ENCODE measurements at regions not wholly inside any gene's neighbourhood (a gene's known extent, or its start where the extent isn't known, plus 50 kb on each side); places are given as distances from the start of the nearest gene placed in this dataset.
A peak's percentile ranks its signal among the peaks of the same experiment; 100 is the strongest.
"Not testable (repeated sequence)": the region's sequence is repeated elsewhere in the genome, so short reads cannot be mapped to it uniquely, and the experiment has no call there.

- not testable (repeated sequence) for DNase-seq (ENCODE audit: low read depth)
Measured at GRCh38 chr3:75446948-75447347, 217.2 kb upstream of the FRG2C start.

- DNase-seq (ENCODE audit: low read depth): not testable (repeated sequence)
Measured at GRCh38 chr3:75453328-75453727, 210.8 kb upstream of the FRG2C start.

GRCh38 chr3:75453839-75454238 is 210.3 kb upstream of the FRG2C start:
- not testable (repeated sequence) for DNase-seq (ENCODE audit: low read depth)

- not testable (repeated sequence) for DNase-seq (ENCODE audit: low read depth)
Measured at GRCh38 chr3:75474530-75474929, 189.6 kb upstream of the FRG2C start.

GRCh38 chr3:75496600-75496999 is 167.5 kb upstream of the FRG2C start:
- DNase-seq (ENCODE audit: low read depth): not testable (repeated sequence)

GRCh38 chr3:75500357-75500756 is 163.8 kb upstream of the FRG2C start:
- not testable (repeated sequence) for DNase-seq (ENCODE audit: low read depth)

- not testable (repeated sequence) for DNase-seq (ENCODE audit: low read depth)
Measured at GRCh38 chr3:75502171-75502570, 162.0 kb upstream of the FRG2C start.

GRCh38 chr3:75502769-75503756 is 161.1 kb upstream of the FRG2C start:
- not testable (repeated sequence) for DNase-seq (ENCODE audit: low read depth)

- DNase-seq (ENCODE audit: low read depth): no peak
Measured at GRCh38 chr3:75506603-75507002, 157.5 kb upstream of the FRG2C start.

- DNase-seq (ENCODE audit: low read depth): not testable (repeated sequence)
Measured at GRCh38 chr3:75507956-75508355, 156.2 kb upstream of the FRG2C start.

GRCh38 chr3:75527657-75528056 is 136.5 kb upstream of the FRG2C start:
- not testable (repeated sequence) for DNase-seq (ENCODE audit: low read depth)

GRCh38 chr3:75552095-75552494 is 112.0 kb upstream of the FRG2C start:
- DNase-seq (ENCODE audit: low read depth): peak; percentile 6

- DNase-seq (ENCODE audit: low read depth): not testable (repeated sequence)
Measured at GRCh38 chr3:75564427-75564826, 99.7 kb upstream of the FRG2C start.

GRCh38 chr3:75572303-75572702 is 91.8 kb upstream of the FRG2C start:
- DNase-seq (ENCODE audit: low read depth): not testable (repeated sequence)

- not testable (repeated sequence) for DNase-seq (ENCODE audit: low read depth)
Measured at GRCh38 chr3:75579091-75579490, 85.0 kb upstream of the FRG2C start.

GRCh38 chr3:75579536-75579935 is 84.6 kb upstream of the FRG2C start:
- not testable (repeated sequence) for DNase-seq (ENCODE audit: low read depth)

GRCh38 chr3:75579981-75580782 is 83.9 kb upstream of the FRG2C start:
- not testable (repeated sequence) for DNase-seq (ENCODE audit: low read depth)

GRCh38 chr3:75582536-75582935 is 81.6 kb upstream of the FRG2C start:
- not testable (repeated sequence) for DNase-seq (ENCODE audit: low read depth)

- DNase-seq (ENCODE audit: low read depth): not testable (repeated sequence)
Measured at GRCh38 chr3:75583116-75583515, 81.0 kb upstream of the FRG2C start.

- DNase-seq (ENCODE audit: low read depth): not testable (repeated sequence)
Measured at GRCh38 chr3:75587695-75588094, 76.4 kb upstream of the FRG2C start.

- DNase-seq (ENCODE audit: low read depth): not testable (repeated sequence)
Measured at GRCh38 chr3:75590382-75590781, 73.7 kb upstream of the FRG2C start.

GRCh38 chr3:75604286-75604934 is 59.7 kb upstream of the FRG2C start:
- not testable (repeated sequence) for DNase-seq (ENCODE audit: low read depth)

Measured in GM04504 (cell line).